Stomach (tissue), 8 donors: ENCODE measurements at regions not wholly inside any gene's neighbourhood (a gene's known extent, or its start where the extent isn't known, plus 50 kb on each side); places are given as distances from the start of the nearest gene placed in this dataset.

Experiments
- DNase-seq, 2 donors: peaks; one replicate each; pipeline versions ENCODE4 v3.0.0 to v3.0.0-alpha.2; 2013 to 2019
- H3K27ac ChIP-seq, 5 donors: fragments of 200-600 bp in 4 of 5; sonication (generic) in 4 of 5; one replicate each; pipeline ENCODE4 v1.5.1; 2013 to 2019; ENCODE audit warnings: mild to moderate bottlenecking in 1 of 5, moderate library complexity in 1 of 5
- H3K27me3 ChIP-seq, 3 donors: fragments of 200-600 bp; sonication (generic); one replicate each; pipeline ENCODE4 v1.5.1; 2017 to 2019; ENCODE audit warnings: mixed run types in 1 of 3
- H3K36me3 ChIP-seq, 4 donors: fragments of 200-600 bp; sonication (generic); 1 replicate in 3 of 4; 2 replicates in 1 of 4; pipeline ENCODE4 v1.5.1; 2016 to 2019
- H3K4me1 ChIP-seq, 4 donors: fragments of 200-600 bp; sonication (generic); one replicate each; pipeline ENCODE4 v1.5.1; 2016 to 2019
- H3K4me3 ChIP-seq, 4 donors: fragments of 200-600 bp; sonication (generic) in 3 of 4; one replicate each; pipeline ENCODE4 v1.5.1; 2016 to 2019; ENCODE audit warnings: mild to moderate bottlenecking in 1 of 4
- H3K9me3 ChIP-seq, 4 donors: fragments of 200-600 bp; sonication (generic); one replicate each; pipeline ENCODE4 v1.5.1; 2016 to 2019
- EP300 ChIP-seq: sonication (generic); formaldehyde crosslinking; IDR thresholded peaks from one replicate; pipeline ENCODE4 v1.6.1; 2017; ENCODE audit warnings: antibody characterized with exemption
- POLR2A ChIP-seq, 4 donors: fragments of 450-650 bp; IDR thresholded peaks; one replicate each; pipeline ENCODE4 v1.6.1; 2016; ENCODE audit warnings: antibody characterized with exemption in 4 of 4, control low read depth in 2 of 4, mild to moderate bottlenecking in 1 of 4, moderate library complexity in 1 of 4
- POLR2AphosphoS5 ChIP-seq, 3 donors: sonication (generic); formaldehyde crosslinking; IDR thresholded peaks; one replicate each; pipeline ENCODE4 v1.6.1; 2016; ENCODE audit warnings: antibody characterized with exemption in 3 of 3
- WGBS, 5 donors: extraction: QIAGEN DNeasy Blood & Tissue Kit in 3 of 5; methylation state at CpG; one replicate each; pipeline versions ENCODE4 v1.1.5 to v1.1.7; 2013 to 2018; 5-methylcytosine and 5-hydroxymethylcytosine counted together
- intact Hi-C: fragments of 100-400 bp; cut with DNase I; formaldehyde crosslinking; loops from one replicate; pipeline ENCODE4 v1.15.1; 2023; ENCODE audit warnings: low total_unique reads
- TF ChIP-seq, protein P1 (sequence below), 7 experiments: fragments of 450-650 bp in 4 of 7; fragments of 200-600 bp in 3 of 7; sonication (generic) in 3 of 7; IDR thresholded peaks; one replicate each; pipeline ENCODE4 v1.5.1; 2016 to 2019; ENCODE audit warnings: antibody characterized with exemption in 7 of 7, control low read depth in 2 of 7, mild to moderate bottlenecking in 1 of 7
- donor health status: healthy with polysubstance abuse.
- donor health status: Bipolar disorder and iron deficiency.
- donor health status: healthy.

DNA sequence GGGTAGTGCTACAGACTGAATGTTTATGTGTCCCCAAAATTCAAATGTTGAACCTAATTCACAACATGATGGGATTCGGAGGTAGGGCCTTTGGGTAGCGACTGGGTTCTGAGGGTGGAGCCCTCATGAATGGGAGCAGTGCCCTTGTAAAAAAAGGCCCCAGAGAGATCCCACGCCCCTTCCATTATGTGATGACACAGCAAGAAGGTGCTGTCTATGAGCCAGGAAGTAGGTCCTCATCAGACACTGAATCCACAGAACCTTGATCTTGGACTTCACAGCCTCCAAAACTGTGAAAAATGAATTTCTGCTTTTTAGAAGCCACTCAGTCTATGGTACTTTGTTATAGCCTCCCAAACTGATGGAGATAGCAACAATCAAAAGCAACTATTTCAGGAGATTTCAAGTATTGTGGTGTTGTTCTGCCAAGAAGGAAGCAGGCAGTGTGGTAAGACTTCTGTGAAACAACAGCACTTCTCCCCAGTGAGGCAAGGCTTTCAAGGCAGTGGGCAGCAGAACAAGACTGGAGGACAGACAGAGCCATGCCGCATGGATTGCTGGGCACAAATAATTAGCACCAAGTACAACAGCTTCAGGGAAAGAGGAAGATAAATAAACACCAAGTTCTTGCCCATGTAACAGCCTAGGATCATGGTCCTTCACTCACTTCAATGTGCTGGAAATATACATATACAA is 76.1 kb downstream of the OR2K2 start:
- intact Hi-C loops: no loop called here
- Histone ChIP-seq H3K27me3 (no peaks in the 10 kb centered on the region), H3K4me1 (no peaks in the 10 kb centered on the region), H3K9me3 (no peaks in the 10 kb centered on the region), H3K4me3 (no peak overlapping the region), H3K27ac (no peak overlapping the region), H3K36me3 (no peaks in the 10 kb centered on the region)
- WGBS, 5 donors: 85 to 90% (median 90%) methylated on average over 4 of the region's 4 CpGs
- TF ChIP-seq, protein P1, sequence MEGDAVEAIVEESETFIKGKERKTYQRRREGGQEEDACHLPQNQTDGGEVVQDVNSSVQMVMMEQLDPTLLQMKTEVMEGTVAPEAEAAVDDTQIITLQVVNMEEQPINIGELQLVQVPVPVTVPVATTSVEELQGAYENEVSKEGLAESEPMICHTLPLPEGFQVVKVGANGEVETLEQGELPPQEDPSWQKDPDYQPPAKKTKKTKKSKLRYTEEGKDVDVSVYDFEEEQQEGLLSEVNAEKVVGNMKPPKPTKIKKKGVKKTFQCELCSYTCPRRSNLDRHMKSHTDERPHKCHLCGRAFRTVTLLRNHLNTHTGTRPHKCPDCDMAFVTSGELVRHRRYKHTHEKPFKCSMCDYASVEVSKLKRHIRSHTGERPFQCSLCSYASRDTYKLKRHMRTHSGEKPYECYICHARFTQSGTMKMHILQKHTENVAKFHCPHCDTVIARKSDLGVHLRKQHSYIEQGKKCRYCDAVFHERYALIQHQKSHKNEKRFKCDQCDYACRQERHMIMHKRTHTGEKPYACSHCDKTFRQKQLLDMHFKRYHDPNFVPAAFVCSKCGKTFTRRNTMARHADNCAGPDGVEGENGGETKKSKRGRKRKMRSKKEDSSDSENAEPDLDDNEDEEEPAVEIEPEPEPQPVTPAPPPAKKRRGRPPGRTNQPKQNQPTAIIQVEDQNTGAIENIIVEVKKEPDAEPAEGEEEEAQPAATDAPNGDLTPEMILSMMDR (IDR thresholded peaks at IDR 0.05): no peak
- TF ChIP-seq EP300 (no peak), POLR2AphosphoS5 (IDR thresholded peaks at IDR 0.05) (no peak), POLR2A (IDR thresholded peaks at IDR 0.05) (no peak)
- DNase-seq: no peak

DNA sequence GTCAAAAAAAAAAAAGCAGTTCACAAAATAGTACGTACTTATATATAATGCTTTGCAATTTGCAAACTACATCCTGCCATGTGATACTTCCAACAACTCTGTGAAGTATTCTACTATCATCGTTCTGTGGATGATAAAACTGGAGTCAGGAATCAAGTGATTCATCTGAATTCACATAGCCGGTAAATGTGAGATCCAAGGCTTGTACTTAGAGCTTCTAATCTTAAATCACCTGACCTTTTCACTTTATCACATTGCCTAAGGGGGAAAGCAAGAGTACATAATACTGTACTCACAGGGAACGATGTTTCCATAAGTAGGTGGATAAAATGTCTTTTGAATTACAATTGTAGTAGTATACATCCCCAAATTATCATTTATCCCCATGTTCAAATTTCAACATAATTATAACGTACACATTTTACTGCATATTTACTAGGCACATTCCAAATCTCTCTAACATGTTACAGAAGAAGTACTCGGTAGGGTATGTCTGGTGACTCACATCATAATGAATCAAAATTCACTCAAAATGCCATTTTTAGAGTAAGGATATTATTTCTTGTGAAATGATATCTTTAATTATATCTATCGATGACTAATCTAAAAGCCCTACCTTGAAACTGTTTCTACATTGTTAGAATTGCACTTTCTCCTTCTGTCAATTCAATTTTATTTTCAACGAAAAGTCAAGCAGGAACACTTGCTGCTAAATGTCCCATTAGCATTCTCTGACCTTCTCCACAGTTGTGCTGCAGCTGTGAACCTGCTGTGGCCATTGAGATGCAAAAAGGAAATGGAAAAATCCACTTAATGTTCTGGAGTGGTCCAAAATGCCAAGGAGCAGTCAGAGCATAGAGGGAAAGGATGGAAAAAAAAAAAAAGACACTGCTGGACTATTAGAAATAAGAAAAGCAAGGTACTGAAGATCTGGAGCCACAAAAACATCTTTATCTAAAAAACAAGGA is 78.9 kb downstream of the OR2K2 start:
- no peak for DNase-seq
- Histone ChIP-seq H3K9me3 (no peaks in the 10 kb centered on the region), H3K4me1 (no peaks in the 10 kb centered on the region), H3K4me3 (no peak overlapping the region), H3K36me3 (no peaks in the 10 kb centered on the region), H3K27me3 (no peaks in the 10 kb centered on the region), H3K27ac (no peak overlapping the region)
- intact Hi-C loops: no loop called here
- WGBS, 5 donors: 67 to 74% (median 70%) methylated on average over 8 of the region's 8 CpGs
- TF ChIP-seq, protein P1 (IDR thresholded peaks at IDR 0.05): no peak
- TF ChIP-seq EP300 (no peak), POLR2A (IDR thresholded peaks at IDR 0.05) (no peak), POLR2AphosphoS5 (IDR thresholded peaks at IDR 0.05) (no peak)

- no peaks in the 10 kb centered on the region for H3K9me3 ChIP-seq
- WGBS, 5 donors: 83 to 87% (median 84%) methylated on average over 1 of the region's 1 CpG
- TF ChIP-seq POLR2A (IDR thresholded peaks at IDR 0.05) (no peak), EP300 (no peak), POLR2AphosphoS5 (IDR thresholded peaks at IDR 0.05) (no peak)
- TF ChIP-seq, protein P1 (IDR thresholded peaks at IDR 0.05): no peak
- no peaks in the 10 kb centered on the region for H3K4me1 ChIP-seq
- H3K27ac ChIP-seq: no peak overlapping the region
- no peak overlapping the region for H3K4me3 ChIP-seq
- H3K36me3 ChIP-seq: no peaks in the 10 kb centered on the region
- H3K27me3 ChIP-seq: no peaks in the 10 kb centered on the region
- intact Hi-C loops: no loop called here
- no peak for DNase-seq
Observed at GRCh38 chr9:111237447-111237846, 92.6 kb downstream of the OR2K2 start.

GRCh38 chr9:111236332-111236731 is 93.7 kb downstream of the OR2K2 start:
- no peaks in the 10 kb centered on the region for H3K36me3 ChIP-seq
- TF ChIP-seq, protein P1 (IDR thresholded peaks at IDR 0.05): no peak
- TF ChIP-seq EP300: no peak
- no peak for TF ChIP-seq POLR2AphosphoS5 (IDR thresholded peaks at IDR 0.05)
- TF ChIP-seq POLR2A (IDR thresholded peaks at IDR 0.05): no peak
- no peaks in the 10 kb centered on the region for H3K27me3 ChIP-seq
- 19 to 60% (median 52%) methylated on average over 2 of the region's 2 CpGs for WGBS, 5 donors
- no peak overlapping the region for H3K27ac ChIP-seq
- no peaks in the 10 kb centered on the region for H3K9me3 ChIP-seq
- H3K4me1 ChIP-seq: no peaks in the 10 kb centered on the region
- DNase-seq: no peak
- no peak overlapping the region for H3K4me3 ChIP-seq
- intact Hi-C loops: no loop called here
